Stimulated activated CD8-positive, alpha-beta memory T cell treated with anti-CD3 and anti-CD28 coated beads, Interleukin-7, amount 100 ng/mL, for 1 hour (primary cell): ENCODE measurements at regions not wholly inside any gene's neighbourhood (a gene's known extent, or its start where the extent isn't known, plus 50 kb on each side); places are given as distances from the start of the nearest gene placed in this dataset.

Experiments used
- DNase-seq, 2 donors: peaks; one replicate each; pipeline ENCODE4 v3.0.0-alpha.2; 2020; ENCODE audit warnings: low read depth in 2 of 2

- no peak for DNase-seq
These were observed 376.5 kb upstream of the ACVR2A start for GRCh38 chr2:147468349-147468748.

GRCh38 chr2:147467441-147467840 lies 377.4 kb upstream of the ACVR2A start:
- DNase-seq, result no peak

DNA sequence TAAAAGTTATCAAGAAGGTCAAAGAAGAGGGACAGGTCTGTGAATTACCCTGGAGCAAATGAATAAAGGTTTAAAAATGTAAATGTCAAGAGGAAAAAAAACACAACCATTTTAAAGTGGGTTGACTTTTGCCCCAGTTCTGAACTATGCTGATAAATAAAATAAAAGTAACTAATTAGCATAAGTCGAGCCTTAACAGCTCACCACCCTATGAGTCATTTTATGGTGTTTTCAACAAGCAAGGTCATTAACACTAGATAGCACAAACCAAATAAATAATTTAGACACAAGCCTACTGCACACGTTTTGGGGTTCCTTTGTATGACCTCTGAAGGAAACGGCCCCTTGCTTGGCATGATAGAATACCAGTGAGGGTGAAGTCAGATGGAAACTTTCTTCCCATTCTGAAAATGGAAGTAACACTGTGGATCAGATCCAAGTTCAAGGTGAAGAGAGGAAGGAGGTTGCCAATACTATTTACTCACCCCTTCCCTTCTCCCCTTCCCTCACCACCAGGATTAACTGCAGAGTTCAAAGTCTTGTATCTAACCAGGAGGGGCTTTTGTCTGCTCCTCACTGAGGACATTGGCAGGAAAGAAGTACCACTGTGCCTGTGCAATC lies 380.0 kb upstream of the ACVR2A start:
- no peak for DNase-seq

DNA sequence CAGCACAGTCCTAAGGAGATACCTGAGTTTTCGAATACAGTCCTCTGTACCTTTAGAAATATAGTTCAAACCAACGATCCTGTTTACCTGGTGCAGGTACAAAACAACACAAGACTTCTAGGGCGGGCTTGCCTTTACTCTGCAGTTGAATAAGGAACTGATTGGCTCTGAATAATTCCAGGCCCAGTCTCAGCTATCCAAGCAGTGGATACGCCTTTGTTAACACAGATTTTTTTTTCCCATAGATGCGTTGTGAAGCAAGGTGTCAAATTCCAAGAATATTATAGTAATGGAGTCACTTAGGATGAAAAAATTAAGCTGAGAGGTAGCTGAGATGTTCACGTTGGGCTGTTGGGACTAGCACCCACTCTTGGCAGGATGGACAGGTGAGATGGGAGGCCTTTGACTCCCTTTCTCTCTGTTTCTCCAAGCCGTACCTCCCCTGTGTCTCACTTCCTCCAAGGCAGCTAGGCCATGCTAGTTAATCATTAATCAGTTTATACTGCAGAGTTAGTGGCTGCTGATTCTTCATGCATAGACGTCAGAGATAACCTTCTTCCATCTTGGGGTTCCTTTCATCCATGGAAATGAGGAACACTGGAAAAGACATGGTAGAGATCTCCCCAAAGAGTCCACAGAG lies 380.8 kb upstream of the ACVR2A start:
- no peak for DNase-seq

- DNase-seq, result no peak
These were observed 384.7 kb upstream of the ACVR2A start for GRCh38 chr2:147460155-147460554.

GRCh38 chr2:147456779-147457178 lies 388.1 kb upstream of the ACVR2A start:
- DNase-seq, result no peak

DNA sequence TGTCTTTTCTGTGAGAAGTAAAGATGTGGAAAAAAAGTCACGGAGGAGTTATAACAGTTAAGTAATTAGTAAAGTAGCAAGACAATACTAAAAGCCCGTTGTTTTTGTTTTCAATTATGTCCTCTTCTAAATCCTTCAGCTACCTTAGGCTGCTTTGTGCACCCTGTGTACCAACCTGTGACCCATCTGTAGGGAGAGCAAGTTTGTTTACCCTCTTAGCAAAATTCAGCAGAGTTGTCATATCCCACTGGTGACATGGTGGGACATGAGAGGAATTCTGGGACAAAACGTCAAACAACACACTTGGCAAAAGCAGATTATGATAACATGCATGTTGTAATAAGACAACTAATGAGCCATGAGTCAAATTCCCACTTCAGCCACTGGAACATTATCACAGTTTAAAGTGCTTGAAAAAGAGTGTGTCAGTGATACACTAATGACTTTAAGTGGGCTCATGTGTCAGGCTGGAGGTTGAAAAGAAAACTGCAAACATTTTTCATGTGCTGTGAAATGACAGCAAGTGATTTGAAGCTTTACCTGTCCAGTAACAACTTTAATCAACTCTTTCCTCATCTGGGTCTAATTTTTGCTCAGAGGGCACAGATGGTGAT lies 392.8 kb upstream of the ACVR2A start:
- no peak for DNase-seq

DNA sequence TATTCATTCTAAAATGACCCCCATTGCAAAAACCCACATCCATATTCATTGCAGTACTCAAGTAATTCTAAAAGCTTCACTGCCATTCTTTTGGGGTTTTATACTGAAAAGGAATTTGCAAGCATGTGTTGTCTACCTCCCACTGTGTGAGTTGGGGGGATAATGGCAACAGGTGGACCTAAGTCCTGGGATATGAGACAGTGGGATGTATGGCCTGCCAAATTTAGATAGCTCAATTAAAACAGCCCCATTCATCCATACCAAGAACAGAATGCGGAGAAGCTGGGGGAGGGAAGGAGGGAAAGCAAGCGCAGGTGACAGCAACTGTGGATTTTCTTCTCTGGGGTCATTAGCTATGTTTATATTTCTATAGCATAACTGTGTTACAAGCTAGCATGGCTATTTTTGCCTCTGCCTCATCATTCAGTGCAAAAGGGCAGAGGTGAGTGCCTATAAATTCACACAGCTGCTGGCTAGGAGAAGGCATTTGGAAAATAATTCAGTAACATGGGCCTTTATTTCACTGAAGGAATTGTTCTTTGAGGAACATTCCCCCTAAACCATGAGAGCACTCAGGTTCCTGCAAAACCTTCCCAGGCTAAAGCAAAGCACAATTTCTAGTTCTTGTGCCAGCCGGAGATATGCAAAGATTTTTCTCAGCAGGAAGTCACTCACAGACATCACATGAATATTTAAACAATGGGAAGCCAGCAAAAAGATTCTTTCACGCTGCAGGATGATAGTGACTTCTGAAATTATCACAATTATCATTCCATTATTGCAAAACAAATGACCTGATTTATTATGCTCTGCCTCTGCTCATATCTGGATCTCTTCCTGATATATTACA lies 393.9 kb upstream of the ACVR2A start:
- no peak for DNase-seq

GRCh38 chr2:147449323-147449991 lies 395.4 kb upstream of the ACVR2A start:
- DNase-seq, result peak in 1 of 2 donors; percentile 13

DNA sequence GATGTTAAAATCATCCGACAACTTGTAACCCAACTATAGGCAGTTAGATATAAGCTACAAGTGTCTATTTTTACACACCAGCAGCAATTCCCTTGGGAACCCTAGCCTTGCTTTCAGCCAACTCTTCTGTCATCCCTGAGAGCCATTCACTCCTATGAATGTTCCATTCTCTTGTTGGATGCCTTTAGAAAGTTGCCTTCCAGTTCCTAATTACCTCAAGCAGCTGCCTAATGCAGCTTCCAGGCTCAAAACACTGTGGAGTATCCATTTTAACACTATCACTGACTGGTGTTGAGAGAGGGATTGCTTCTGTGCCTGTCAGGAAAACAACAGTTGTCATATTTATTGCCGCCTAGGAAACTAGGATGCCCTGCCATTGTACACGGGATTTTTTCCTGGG lies 402.0 kb upstream of the ACVR2A start:
- DNase-seq, result no peak

DNA sequence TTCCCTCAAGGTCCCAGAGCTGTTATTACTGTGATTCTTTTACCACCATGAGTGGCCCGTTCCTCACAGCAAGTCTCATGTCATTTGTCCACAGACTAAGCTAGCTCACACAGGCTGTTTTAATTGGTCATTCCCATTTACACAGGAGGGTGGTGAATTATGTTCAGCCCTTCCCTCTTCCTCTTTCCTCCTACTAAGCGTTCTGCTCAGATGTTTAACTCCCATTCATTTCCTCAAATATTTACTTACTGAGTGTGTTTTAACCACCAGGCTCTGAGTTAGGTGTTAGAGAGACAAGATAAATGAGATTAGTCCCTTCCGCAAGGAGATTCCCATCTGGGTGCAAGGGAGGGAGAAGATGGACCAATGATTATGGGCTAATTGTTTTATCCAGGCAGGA lies 403.6 kb upstream of the ACVR2A start:
- no peak for DNase-seq

DNA sequence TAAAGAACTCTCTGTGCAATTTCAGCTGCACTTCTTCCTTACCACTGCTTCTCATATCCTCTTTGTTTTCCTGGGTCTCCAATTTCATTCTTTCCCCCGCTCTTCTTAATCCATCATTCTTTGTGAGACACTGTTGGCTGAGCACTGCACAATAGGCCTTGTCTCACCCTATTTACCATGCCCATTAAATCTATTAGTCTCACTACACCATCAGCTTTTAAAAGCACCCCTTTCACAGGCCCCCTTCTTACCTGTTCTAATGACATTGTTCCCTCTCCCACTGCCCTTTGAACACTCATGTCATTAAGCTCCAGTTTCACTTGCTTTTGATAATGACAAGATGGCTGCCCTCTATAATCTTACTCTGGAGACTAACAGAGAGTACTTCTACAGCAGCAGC lies 404.1 kb upstream of the ACVR2A start:
- DNase-seq, result no peak

DNA sequence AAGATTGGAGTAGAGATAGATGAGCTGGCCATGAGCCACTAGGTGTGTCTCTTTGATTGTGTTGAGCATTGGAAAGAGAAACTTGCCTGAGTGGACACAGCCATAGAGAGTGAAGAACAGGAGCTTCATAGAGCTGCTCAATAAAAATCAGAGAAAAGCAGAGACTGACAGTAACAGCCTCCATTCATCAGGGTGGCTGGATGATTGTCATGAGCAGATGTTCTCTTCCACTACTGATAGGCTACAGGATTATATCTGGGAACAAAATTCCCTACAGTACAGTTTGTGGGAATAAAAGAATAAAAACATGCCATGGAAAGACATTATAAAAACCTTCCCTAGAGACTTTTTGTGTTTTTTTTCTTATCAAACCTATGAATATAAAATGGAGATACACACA lies 404.8 kb upstream of the ACVR2A start:
- DNase-seq, result no peak

GRCh38 chr2:147438882-147439281 lies 405.9 kb upstream of the ACVR2A start:
- no peak for DNase-seq

DNA sequence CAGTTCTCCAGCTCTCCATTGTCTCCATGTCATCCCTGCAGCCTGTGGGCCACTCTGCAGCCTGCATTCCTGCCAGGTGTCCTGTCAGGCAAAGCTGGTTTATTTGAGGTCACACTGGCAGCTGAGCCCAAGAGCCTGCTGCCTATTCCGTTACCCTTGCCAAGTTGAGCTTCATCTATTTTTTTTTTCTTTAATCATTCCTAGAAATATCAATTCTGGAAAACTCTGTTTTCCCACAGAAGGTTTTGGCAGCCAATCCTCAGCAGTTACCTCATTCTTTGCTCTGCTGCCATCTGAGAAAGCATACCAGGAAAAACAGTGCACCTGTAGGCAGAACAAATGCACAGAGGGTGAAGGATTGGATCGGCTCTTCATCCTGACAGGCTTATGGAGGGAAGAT lies 411.0 kb upstream of the ACVR2A start:
- DNase-seq, result no peak

DNA sequence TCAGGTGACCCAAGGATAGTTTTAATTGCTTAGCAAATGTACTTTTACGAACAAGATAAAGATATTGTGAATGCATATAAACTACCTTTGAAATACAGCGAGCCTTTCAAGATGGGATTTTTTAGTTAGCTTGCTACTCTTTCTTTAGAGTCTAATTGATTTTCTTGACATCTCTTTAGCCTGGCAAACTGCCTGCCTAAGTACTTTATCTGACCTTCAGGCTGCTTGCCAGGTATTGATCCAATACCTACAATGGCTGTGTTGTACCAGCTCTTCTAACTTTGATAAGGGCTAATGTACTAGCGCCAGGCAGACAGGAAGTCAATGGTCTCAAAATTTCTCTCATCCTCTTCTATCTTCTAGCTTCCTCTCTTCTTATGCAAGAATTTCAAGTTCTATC lies 414.4 kb upstream of the ACVR2A start:
- DNase-seq, result no peak

DNA sequence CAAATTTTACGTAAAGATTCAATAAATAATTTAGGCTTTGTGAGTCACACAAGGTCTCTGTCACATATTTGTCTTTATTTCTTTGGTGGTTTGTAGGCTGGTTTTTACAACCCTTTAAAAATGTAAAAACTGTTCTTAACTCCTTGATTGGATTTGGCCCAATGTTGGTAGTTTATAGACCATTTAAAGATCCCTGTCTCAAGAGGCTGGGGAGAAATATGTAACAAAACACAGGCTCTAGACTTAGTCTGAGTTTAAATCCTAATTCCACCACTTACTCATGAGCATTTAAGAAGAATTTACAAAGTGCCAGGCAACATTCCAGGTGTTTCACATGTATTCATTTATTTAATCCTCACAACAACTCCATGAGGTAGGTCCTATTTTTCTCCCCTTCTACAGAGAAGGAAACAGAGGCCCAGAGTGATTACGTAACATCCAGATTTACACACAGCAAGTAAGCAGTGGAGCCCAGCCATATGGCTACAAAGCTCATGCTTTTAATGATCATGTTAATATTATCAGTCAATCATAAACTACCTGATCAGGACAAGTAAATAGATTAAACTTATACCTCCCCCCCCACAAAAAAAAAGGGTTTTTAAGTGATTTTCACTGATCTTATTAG lies 416.6 kb upstream of the ACVR2A start:
- no peak for DNase-seq

GRCh38 chr2:147425437-147426029 lies 419.3 kb upstream of the ACVR2A start:
- DNase-seq, result no peak

GRCh38 chr2:147424766-147425165 lies 420.1 kb upstream of the ACVR2A start:
- no peak for DNase-seq

- no peak for DNase-seq
These were observed 423.7 kb upstream of the ACVR2A start for GRCh38 chr2:147420947-147421675.
